ENCODE measurements at regions not wholly inside any gene's neighbourhood (a gene's known extent, or its start where the extent isn't known, plus 50 kb on each side); places are given as distances from the start of the nearest gene placed in this dataset.

DNA sequence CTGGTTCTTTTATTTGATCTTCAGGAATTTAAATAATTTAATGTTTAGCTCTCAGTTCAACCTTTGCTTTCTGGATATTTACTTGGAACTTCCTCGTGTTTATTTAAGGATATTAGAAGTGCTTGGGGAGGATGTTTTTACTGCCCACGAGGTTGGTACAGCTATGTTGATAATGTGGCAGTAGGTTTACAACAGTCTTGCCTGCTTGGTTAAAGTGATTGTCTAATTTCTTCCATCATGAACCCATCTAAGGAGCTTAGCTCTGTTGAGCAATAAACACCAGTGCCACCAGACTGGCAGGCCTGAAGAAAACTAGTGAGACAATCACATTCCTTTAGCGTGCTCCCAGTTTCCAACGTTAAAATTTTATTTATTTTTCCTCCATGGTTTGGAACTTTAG lies 94.5 kb downstream of the ICOS start:
- TF ChIP-seq, protein P1, sequence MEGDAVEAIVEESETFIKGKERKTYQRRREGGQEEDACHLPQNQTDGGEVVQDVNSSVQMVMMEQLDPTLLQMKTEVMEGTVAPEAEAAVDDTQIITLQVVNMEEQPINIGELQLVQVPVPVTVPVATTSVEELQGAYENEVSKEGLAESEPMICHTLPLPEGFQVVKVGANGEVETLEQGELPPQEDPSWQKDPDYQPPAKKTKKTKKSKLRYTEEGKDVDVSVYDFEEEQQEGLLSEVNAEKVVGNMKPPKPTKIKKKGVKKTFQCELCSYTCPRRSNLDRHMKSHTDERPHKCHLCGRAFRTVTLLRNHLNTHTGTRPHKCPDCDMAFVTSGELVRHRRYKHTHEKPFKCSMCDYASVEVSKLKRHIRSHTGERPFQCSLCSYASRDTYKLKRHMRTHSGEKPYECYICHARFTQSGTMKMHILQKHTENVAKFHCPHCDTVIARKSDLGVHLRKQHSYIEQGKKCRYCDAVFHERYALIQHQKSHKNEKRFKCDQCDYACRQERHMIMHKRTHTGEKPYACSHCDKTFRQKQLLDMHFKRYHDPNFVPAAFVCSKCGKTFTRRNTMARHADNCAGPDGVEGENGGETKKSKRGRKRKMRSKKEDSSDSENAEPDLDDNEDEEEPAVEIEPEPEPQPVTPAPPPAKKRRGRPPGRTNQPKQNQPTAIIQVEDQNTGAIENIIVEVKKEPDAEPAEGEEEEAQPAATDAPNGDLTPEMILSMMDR (conservative IDR thresholded peaks at IDR 0.05 in 1 of 2, IDR thresholded peaks at IDR 0.05 in 1 of 2; ENCODE audit: low read depth in 1 of 2, low read length in 2 of 2): no peak
- TF ChIP-seq EZH2 (IDR thresholded peaks at IDR 0.05; ENCODE audit: low read length, missing control alignments): no peak
